ENCODE measurements at regions not wholly inside any gene's neighbourhood (a gene's known extent, or its start where the extent isn't known, plus 50 kb on each side); places are given as distances from the start of the nearest gene placed in this dataset.

- TF ChIP-seq ELF4 (IDR thresholded peaks at IDR 0.05) (no peak), ARNT (IDR thresholded peaks at IDR 0.05) (no peak), ZNF384 (IDR thresholded peaks at IDR 0.05) (no peak), L3MBTL2 (conservative IDR thresholded peaks at IDR 0.05) (no peak), FOXK2 (IDR thresholded peaks at IDR 0.05) (no peak), FOXM1 (IDR thresholded peaks at IDR 0.05; ENCODE audit: borderline replicate concordance) (no peak), HDGF (IDR thresholded peaks at IDR 0.05; ENCODE audit: borderline replicate concordance) (no peak)
Measured at GRCh38 chr3:194837457-194838127, 151.9 kb downstream of the FAM43A start.
